Breast epithelium (tissue), 3 donors: ENCODE measurements at regions not wholly inside any gene's neighbourhood (a gene's known extent, or its start where the extent isn't known, plus 50 kb on each side); places are given as distances from the start of the nearest gene placed in this dataset.

Experiments used
- POLR2A ChIP-seq: fragments of 450-650 bp; IDR thresholded peaks from one replicate; pipeline ENCODE4 v1.6.1; 2016; ENCODE audit warnings: antibody characterized with exemption, mild to moderate bottlenecking, moderate library complexity
- POLR2AphosphoS5 ChIP-seq, 3 donors: sonication (generic); formaldehyde crosslinking; IDR thresholded peaks; one replicate each; pipeline ENCODE4 v1.6.1; 2017; ENCODE audit warnings: antibody characterized with exemption in 3 of 3
- TF ChIP-seq, protein P1 (sequence below), 3 donors: fragments of 450-650 bp; IDR thresholded peaks; one replicate each; pipeline ENCODE4 v1.5.1; 2016 to 2017; ENCODE audit warnings: antibody characterized with exemption in 3 of 3, mild to moderate bottlenecking in 3 of 3, moderate library complexity in 3 of 3

DNA sequence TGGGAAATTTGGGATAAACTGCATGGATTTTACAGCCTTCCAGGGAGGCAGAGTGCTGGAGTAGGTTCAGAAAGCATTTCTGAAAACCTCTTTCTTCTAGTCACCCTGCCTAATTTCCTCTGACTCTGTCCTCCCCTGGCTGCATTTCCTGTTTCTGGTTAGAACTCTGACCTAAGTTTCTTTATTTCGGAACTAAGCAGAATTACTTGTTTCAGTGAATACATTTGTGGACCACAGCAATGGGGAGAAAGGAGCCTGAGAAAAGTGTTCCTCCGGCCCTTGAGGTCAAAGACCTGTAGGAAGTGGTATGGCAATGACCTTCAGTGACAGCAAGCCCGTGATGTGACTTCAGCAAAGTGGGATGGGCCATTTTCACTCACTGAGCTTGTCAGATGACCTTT is 173.4 kb upstream of the RUNX1 start:
- TF ChIP-seq, protein P1, sequence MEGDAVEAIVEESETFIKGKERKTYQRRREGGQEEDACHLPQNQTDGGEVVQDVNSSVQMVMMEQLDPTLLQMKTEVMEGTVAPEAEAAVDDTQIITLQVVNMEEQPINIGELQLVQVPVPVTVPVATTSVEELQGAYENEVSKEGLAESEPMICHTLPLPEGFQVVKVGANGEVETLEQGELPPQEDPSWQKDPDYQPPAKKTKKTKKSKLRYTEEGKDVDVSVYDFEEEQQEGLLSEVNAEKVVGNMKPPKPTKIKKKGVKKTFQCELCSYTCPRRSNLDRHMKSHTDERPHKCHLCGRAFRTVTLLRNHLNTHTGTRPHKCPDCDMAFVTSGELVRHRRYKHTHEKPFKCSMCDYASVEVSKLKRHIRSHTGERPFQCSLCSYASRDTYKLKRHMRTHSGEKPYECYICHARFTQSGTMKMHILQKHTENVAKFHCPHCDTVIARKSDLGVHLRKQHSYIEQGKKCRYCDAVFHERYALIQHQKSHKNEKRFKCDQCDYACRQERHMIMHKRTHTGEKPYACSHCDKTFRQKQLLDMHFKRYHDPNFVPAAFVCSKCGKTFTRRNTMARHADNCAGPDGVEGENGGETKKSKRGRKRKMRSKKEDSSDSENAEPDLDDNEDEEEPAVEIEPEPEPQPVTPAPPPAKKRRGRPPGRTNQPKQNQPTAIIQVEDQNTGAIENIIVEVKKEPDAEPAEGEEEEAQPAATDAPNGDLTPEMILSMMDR (IDR thresholded peaks at IDR 0.05): no peak
- TF ChIP-seq POLR2A (no peak), POLR2AphosphoS5 (IDR thresholded peaks at IDR 0.05) (no peak)
